T-helper 2 cell treated with Interferon-gamma antibody and Interleukin-4, amounts not matched to agents 100 ng/mL and 5 ng/mL, for 36 hours (primary cell): ENCODE measurements at regions not wholly inside any gene's neighbourhood (a gene's known extent, or its start where the extent isn't known, plus 50 kb on each side); places are given as distances from the start of the nearest gene placed in this dataset.

Experiments used
- intact Hi-C: fragments of 100-400 bp; cut with micrococcal nuclease; formaldehyde crosslinking; loops from one replicate; pipeline ENCODE4 v1.15.1; 2023

DNA sequence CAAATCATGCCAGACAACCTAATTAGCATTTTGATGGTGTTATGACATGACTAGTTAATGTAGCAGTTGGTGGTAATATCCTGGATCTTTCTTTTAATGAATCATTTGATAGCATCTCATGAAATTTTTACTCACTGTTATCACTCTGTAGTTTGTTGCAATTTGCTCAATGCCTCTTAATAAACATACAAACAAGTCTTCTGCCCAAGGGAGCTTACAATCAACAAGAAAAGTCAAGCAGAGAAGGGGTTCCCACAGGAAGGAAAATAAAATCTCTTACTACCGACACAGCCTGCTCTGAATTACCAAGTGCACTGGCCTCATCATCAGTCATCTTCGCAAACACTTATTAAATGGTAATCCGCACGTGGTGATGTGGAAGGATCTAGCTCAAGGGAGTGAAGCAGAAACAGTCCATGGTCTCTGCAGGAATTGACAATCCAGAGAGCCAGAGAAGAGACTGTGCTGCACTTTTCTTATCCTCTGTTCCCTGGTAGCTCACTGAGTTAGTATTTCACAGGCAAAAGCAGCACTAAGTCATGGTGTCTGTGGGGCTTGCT, 263.5 kb downstream of the EPHA4 start:
- intact Hi-C loops, result no loop called here

- intact Hi-C loops, result no loop called here
Observed at GRCh38 chr2:221309892-221310583, 262.1 kb downstream of the EPHA4 start.

DNA sequence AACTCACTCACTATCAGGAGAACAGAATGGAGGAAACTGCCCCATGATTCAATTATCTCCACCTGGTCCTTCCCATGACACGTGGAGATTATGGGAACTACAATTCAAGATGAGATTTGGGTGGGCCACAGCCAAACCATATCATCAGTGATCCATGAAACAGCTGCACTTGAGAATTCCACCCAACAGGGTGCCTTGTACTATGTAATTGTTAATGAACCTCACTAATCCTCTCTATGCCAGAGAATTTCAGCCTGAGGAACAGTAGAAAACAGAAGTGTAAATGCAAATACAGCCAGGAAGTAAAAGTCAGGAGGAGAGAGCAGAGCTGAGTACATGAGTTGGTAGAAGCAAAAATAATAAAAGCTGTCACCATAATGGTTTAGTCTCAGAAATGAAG, 261.4 kb downstream of the EPHA4 start:
- intact Hi-C loops, result no loop called here

GRCh38 chr2:221312634-221313033, 259.5 kb downstream of the EPHA4 start:
- intact Hi-C loops, result no loop called here

GRCh38 chr2:221314786-221315185, 257.3 kb downstream of the EPHA4 start:
- intact Hi-C loops, result no loop called here

- intact Hi-C loops, result no loop called here
Observed at GRCh38 chr2:221318376-221319130, 253.6 kb downstream of the EPHA4 start.

- intact Hi-C loops, result no loop called here
Observed at GRCh38 chr2:221322741-221323140, 249.4 kb downstream of the EPHA4 start.

DNA sequence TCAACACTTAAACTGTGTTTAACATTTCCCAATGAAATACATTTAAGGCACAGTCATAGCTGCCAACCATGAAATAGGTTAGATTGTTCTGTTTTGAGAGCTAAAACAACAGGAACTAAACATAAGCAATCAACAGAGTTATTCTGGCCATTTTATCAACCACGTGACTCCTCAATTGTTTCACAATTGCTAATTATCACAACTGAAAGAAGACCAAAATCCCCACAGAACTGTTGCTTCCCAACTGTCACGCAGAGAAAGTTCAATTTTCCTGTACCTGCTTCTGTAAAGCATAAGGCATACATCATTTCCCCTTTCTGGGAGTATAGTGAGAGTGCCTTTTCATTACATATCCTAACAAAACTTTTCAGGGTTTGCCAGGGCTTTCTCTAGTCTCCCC, 248.6 kb downstream of the EPHA4 start:
- intact Hi-C loops, result no loop called here

- intact Hi-C loops, result no loop called here
Observed at GRCh38 chr2:221330436-221330835, 241.7 kb downstream of the EPHA4 start.

DNA sequence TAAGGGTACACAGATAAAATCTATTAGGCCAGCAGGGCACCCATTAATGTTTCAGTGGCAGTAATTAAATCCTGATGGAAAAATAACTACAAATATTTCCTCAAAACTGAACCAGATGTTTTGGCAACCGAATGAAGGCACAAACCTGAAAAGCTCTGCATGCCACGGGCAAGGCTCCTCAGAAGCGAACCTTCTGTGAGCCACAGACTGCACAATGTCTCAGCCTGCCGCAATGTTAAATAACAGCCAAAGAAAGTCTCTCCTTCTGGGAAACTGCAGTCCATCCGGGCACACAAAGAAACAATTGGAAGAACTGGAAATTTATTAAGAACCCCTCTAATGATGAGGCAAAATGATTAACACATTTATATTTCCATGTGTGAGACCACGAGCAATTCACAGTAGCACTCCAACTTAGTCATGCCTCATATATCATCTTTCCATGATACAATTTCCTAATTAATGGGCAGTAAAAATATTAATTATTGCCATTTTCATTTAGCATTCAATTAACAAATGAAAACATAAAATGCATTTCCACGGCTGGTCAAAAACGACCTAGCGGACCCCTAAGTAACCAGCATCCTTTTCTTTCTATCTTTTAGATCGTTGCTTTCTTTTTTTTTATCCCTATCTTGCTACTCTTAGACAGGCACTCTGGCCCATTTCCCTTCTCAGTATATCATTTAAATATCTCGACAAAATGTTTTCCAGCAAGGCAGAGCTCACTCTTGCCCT, 237.5 kb downstream of the EPHA4 start:
- intact Hi-C loops, result no loop called here

DNA sequence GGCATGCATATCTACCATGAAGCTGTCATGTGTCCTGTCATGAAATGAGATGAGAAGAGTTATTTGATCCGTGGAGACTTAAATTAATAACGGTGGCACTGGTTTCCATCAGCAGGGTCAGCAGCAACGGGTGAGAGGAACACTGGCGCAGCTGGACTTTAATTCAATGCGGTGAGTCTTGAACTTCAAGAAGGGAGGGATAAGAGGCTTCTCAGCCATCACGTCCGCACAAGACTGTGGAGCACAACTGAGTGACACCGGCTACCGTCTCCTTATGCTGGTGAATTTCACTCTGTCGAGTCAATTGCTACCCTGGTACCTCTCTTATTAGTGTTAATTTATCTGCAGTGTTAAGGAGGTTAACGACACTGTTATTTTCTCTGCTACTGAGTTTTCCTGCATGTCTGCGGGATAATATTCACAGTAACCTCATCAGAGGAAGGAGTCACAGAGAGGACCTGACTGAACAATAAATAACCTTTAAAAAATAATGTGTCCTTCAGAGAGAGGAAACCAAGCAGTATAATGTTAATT, 236.8 kb downstream of the EPHA4 start:
- intact Hi-C loops, result no loop called here

GRCh38 chr2:221336967-221337366, 235.1 kb downstream of the EPHA4 start:
- intact Hi-C loops, result no loop called here

DNA sequence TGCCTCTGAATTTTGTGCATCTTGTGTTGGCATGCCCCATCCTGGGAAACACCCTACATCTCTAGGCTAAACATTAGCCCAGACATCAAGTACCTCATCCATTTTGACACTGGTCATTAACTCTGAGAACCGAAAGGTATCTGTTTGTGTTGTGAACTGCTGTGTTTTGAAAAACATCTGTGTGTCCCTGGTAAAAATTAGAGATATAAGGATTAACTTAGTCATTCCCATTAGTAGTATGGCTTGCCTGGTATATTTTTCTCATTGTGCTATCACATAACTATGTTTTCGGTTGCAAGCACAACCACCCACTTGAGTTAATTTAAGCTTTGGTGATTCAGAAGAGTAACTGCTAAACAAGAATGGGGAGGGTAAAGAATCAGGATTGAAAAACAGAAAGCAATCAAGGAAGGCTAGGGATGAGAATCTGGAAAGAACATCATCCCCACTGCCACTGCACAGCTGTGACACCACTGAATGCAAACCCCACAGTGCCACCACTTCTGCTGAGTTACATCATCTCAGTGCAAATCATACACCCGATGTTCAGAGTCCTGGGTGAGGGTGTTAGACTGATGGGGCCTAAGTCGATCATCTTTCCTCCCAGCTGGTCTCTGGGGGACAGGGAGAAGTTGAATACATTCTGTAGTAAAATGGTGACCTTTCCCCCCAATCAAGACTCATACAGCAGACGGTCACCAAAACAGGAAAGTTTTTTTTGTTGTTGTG, 234.0 kb downstream of the EPHA4 start:
- intact Hi-C loops, result no loop called here

GRCh38 chr2:221342388-221342787, 229.7 kb downstream of the EPHA4 start:
- intact Hi-C loops, result no loop called here

- intact Hi-C loops, result no loop called here
Observed at GRCh38 chr2:221343524-221343923, 228.6 kb downstream of the EPHA4 start.

DNA sequence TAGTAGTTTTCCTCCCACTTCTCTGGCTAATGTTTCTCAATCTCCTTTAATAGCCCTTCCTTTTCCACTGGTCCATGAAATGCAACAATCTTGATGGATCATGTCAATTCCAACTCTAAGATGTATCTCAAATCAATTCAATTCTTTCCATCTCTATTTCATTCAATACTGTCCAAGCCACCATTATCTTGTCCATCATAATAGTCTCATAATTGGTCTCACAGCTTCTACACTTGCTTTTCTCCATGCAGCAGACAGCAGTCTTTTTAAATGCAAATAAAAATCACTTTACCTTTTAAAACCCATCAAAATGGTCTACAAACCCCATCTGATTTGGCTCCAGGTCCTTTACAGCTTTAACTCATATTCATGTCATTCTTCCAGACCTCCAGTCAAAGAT, 226.6 kb downstream of the EPHA4 start:
- intact Hi-C loops, result no loop called here

- intact Hi-C loops, result no loop called here
Observed at GRCh38 chr2:221346411-221346810, 225.7 kb downstream of the EPHA4 start.

GRCh38 chr2:221347471-221347870, 224.6 kb downstream of the EPHA4 start:
- intact Hi-C loops, result no loop called here

DNA sequence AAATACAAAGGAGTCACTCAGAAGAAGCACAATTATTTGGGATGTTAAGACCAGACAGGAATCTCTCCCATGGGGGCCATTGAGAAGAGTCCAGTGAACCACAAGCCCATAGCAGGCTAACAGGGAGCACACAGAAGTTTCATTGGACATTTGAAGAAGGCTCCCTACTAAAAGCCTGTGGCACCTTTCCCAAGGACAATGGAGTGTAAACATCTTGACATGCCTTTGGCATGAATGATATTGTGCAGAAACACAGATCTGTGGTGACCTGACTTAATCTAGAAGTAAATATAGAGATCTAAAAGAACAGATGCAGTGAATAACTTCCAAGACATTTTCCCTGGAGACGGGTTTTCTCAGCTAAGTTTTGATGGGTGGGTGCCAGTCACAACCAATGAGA, 221.5 kb downstream of the EPHA4 start:
- intact Hi-C loops, result no loop called here

DNA sequence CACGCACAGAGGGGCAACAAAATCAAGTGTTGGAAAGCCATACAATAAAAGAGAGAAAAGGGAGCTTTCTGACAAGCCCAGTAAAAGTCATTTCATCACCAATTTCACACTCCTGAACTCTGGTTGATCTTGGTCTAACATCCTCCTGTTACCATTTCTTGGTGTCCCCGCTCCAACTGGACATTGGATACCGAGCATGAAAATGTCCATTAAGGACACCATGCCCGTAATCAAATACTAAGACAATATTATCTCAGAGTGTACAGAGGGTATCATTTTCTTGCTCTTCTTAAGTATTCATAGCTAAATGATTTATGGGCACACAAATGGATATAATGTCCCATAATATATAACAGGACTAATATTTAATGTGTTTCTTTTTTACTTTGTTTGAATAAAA, 218.9 kb downstream of the EPHA4 start:
- intact Hi-C loops, result no loop called here

GRCh38 chr2:221360312-221360711, 211.8 kb downstream of the EPHA4 start:
- intact Hi-C loops, result no loop called here
